ENCODE measurements at regions not wholly inside any gene's neighbourhood (a gene's known extent, or its start where the extent isn't known, plus 50 kb on each side); places are given as distances from the start of the nearest gene placed in this dataset.

GRCh38 chr1:79304131-79304530 lies 297.6 kb upstream of the ADGRL4 start:
- Histone ChIP-seq H3K27ac (ENCODE audit: low read length) (no peak overlapping the region), H3K9ac (ENCODE audit: low read length) (no peak overlapping the region), H3K79me2 (replicated peaks; ENCODE audit: insufficient read depth, low read length) (no peaks in the 10 kb centered on the region), H3K27me3 (ENCODE audit: insufficient read depth, low read depth, low read length) (no peaks in the 10 kb centered on the region), H3K9me2 (ENCODE audit: insufficient read depth, low read length) (no peaks in the 10 kb centered on the region), H3K9me3 (ENCODE audit: low read length) (no peaks in the 10 kb centered on the region), H4K20me1 (ENCODE audit: insufficient read depth) (no peaks in the 10 kb centered on the region), H2AFZ (ENCODE audit: low read depth, low read length) (no peak overlapping the region), H3K4me3 (ENCODE audit: low read length) (no peak overlapping the region), H3F3A (ENCODE audit: insufficient read depth, low read length, poor library complexity, severe bottlenecking) (peaks cover 3% of the 10 kb centered on the region), H3K36me3 (ENCODE audit: insufficient read depth, low read length) (no peaks in the 10 kb centered on the region), H3K4me2 (ENCODE audit: low read length) (no peak overlapping the region)
- TF ChIP-seq POLR2AphosphoS5 (IDR thresholded peaks at IDR 0.05) = no peak
- TF ChIP-seq TAF1 (IDR thresholded peaks at IDR 0.05; ENCODE audit: low read depth) = no peak
- no peak for TF ChIP-seq EP300 (conservative IDR thresholded peaks at IDR 0.05; ENCODE audit: poor library complexity, severe bottlenecking)
- TF ChIP-seq SMC3 (conservative IDR thresholded peaks at IDR 0.05; ENCODE audit: poor library complexity) = no peak
- TF ChIP-seq RAD21 (conservative IDR thresholded peaks at IDR 0.05) = no peak
- no peak for TF ChIP-seq EZH2 (IDR thresholded peaks at IDR 0.05; ENCODE audit: borderline replicate concordance, insufficient read depth, low read length, poor library complexity, severe bottlenecking)
- TF ChIP-seq CTCF (IDR thresholded peaks at IDR 0.05; ENCODE audit: poor library complexity, severe bottlenecking) = no peak
- TF ChIP-seq MXI1 (conservative IDR thresholded peaks at IDR 0.05; ENCODE audit: poor library complexity, severe bottlenecking) = no peak
- no peak for TF ChIP-seq REST (IDR thresholded peaks at IDR 0.05; ENCODE audit: borderline replicate concordance)

GRCh38 chr1:79303040-79303439 lies 296.5 kb upstream of the ADGRL4 start:
- Histone ChIP-seq H4K20me1 (ENCODE audit: insufficient read depth) (no peaks in the 10 kb centered on the region), H3K27ac (ENCODE audit: low read length) (no peak overlapping the region), H3K27me3 (ENCODE audit: insufficient read depth, low read depth, low read length) (no peaks in the 10 kb centered on the region), H3K9me2 (ENCODE audit: insufficient read depth, low read length) (no peaks in the 10 kb centered on the region), H3K79me2 (replicated peaks; ENCODE audit: insufficient read depth, low read length) (no peaks in the 10 kb centered on the region), H2AFZ (ENCODE audit: low read depth, low read length) (no peak overlapping the region), H3F3A (ENCODE audit: insufficient read depth, low read length, poor library complexity, severe bottlenecking) (peaks cover 3% of the 10 kb centered on the region), H3K4me3 (ENCODE audit: low read length) (no peak overlapping the region), H3K4me2 (ENCODE audit: low read length) (no peak overlapping the region), H3K9ac (ENCODE audit: low read length) (no peak overlapping the region), H3K9me3 (ENCODE audit: low read length) (no peaks in the 10 kb centered on the region), H3K36me3 (ENCODE audit: insufficient read depth, low read length) (no peaks in the 10 kb centered on the region)
- TF ChIP-seq MXI1 (conservative IDR thresholded peaks at IDR 0.05; ENCODE audit: poor library complexity, severe bottlenecking) = no peak
- TF ChIP-seq RAD21 (conservative IDR thresholded peaks at IDR 0.05) = no peak
- TF ChIP-seq REST (IDR thresholded peaks at IDR 0.05; ENCODE audit: borderline replicate concordance) = no peak
- TF ChIP-seq TAF1 (IDR thresholded peaks at IDR 0.05; ENCODE audit: low read depth) = no peak
- TF ChIP-seq EZH2 (IDR thresholded peaks at IDR 0.05; ENCODE audit: borderline replicate concordance, insufficient read depth, low read length, poor library complexity, severe bottlenecking) = no peak
- TF ChIP-seq CTCF (IDR thresholded peaks at IDR 0.05; ENCODE audit: poor library complexity, severe bottlenecking) = no peak
- no peak for TF ChIP-seq EP300 (conservative IDR thresholded peaks at IDR 0.05; ENCODE audit: poor library complexity, severe bottlenecking)
- TF ChIP-seq SMC3 (conservative IDR thresholded peaks at IDR 0.05; ENCODE audit: poor library complexity) = no peak
- TF ChIP-seq POLR2AphosphoS5 (IDR thresholded peaks at IDR 0.05) = no peak

Data from neural cell (in vitro differentiated cells).